Adrenal gland (tissue), 9 donors: ENCODE measurements at regions not wholly inside any gene's neighbourhood (a gene's known extent, or its start where the extent isn't known, plus 50 kb on each side); places are given as distances from the start of the nearest gene placed in this dataset.

ENCODE experiments used
- DNase-seq, 7 donors: peaks; one replicate each; pipeline ENCODE4 v3.0.0-alpha.2; 2019 to 2020
- H3K27ac ChIP-seq, 5 donors: fragments of 200-600 bp; sonication (generic) in 4 of 5; 1 replicate in 3 of 5; 2 replicates in 2 of 5; pipeline versions ENCODE4 v1.5.1 to v1.8.0; 2016 to 2020; ENCODE audit warnings: mild to moderate bottlenecking in 1 of 5
- H3K27me3 ChIP-seq: fragments of 200-600 bp; 2 replicates; pipeline ENCODE4 v1.8.0; 2021
- H3K36me3 ChIP-seq, 2 donors: fragments of 200-600 bp; replicated peaks in 1 of 2; 1 replicate in 1 of 2; 2 replicates in 1 of 2; pipeline versions ENCODE4 v1.5.1 to v1.8.0; 2018 to 2022
- H3K4me1 ChIP-seq, 2 donors: fragments of 200-600 bp; replicated peaks in 1 of 2; 1 replicate in 1 of 2; 2 replicates in 1 of 2; pipeline versions ENCODE4 v1.5.1 to v1.8.0; 2018 to 2021
- H3K4me3 ChIP-seq, 4 donors: fragments of 200-600 bp; sonication (generic) in 3 of 4; one replicate each; pipeline ENCODE4 v1.5.1; 2016 to 2018
- H3K9me3 ChIP-seq, 3 donors: fragments of 200-600 bp; sonication (generic) in 1 of 3; replicated peaks in 1 of 3; 1 replicate in 2 of 3; 2 replicates in 1 of 3; pipeline versions ENCODE4 v1.5.1 to v1.8.0; 2016 to 2021
- CTCF ChIP-seq, 6 experiments: fragments of 450-650 bp in 4 of 6; fragments of 200-600 bp in 2 of 6; sonication (generic) in 1 of 6; IDR thresholded peaks; 1 replicate in 5 of 6; 2 replicates in 1 of 6; pipeline versions ENCODE4 v1.5.1 to v1.8.0; 2016 to 2021; ENCODE audit warnings: antibody characterized with exemption in 6 of 6, mild to moderate bottlenecking in 2 of 6, moderate library complexity in 1 of 6
- POLR2A ChIP-seq, 2 donors: fragments of 450-650 bp; IDR thresholded peaks; one replicate each; pipeline ENCODE4 v1.6.1; 2017; ENCODE audit warnings: antibody characterized with exemption in 2 of 2, mild to moderate bottlenecking in 2 of 2, moderate library complexity in 1 of 2
- WGBS, 4 donors: extraction: QIAGEN DNeasy Blood & Tissue Kit in 2 of 4; methylation state at CpG; one replicate each; pipeline versions ENCODE4 v1.1.5 to v1.1.7; 2013 to 2017; 5-methylcytosine and 5-hydroxymethylcytosine counted together
- intact Hi-C, 2 donors: fragments of 100-400 bp; cut with DNase I; formaldehyde crosslinking; loops; one replicate each; pipeline versions ENCODE4 v1.14.1 to v1.15.0; 2022 to 2023
- donor health status: healthy with polysubstance abuse.
- donor health status: Bipolar disorder and iron deficiency.
- donor health status: DM: yes; HTN: yes; CAD: no.
- donor health status: DM: no; HTN: no; CAD: no.
- donor health status: DM: no; HTN: no; CAD: no.

- DNase-seq, result no peak
- WGBS, 4 donors, result 47 to 96% (median 80%) methylated on average over 2 of the region's 2 CpGs
- intact Hi-C loops, result no loop called here
- TF ChIP-seq CTCF (IDR thresholded peaks at IDR 0.05) (no peak), POLR2A (IDR thresholded peaks at IDR 0.05) (no peak)
- no peaks in the 10 kb centered on the region for H3K36me3 ChIP-seq
- no peak overlapping the region for H3K27ac ChIP-seq
- H3K4me3 ChIP-seq, result no peak overlapping the region
- H3K4me1 ChIP-seq, result no peaks in the 10 kb centered on the region
- H3K9me3 ChIP-seq, result no peaks in the 10 kb centered on the region
- H3K27me3 ChIP-seq, result no peaks in the 10 kb centered on the region
Observed at GRCh38 chr1:55854911-55855310, 639.7 kb upstream of the USP24 start.

GRCh38 chr1:55848906-55849305 is 633.7 kb upstream of the USP24 start:
- intact Hi-C loops, result no loop called here

GRCh38 chr1:55846051-55846450 is 630.9 kb upstream of the USP24 start:
- Histone ChIP-seq H3K27ac (no peak overlapping the region), H3K36me3 (no peaks in the 10 kb centered on the region), H3K27me3 (no peaks in the 10 kb centered on the region), H3K9me3 (no peaks in the 10 kb centered on the region), H3K4me3 (no peak overlapping the region), H3K4me1 (no peaks in the 10 kb centered on the region)
- intact Hi-C loops, result no loop called here
- no peak for TF ChIP-seq POLR2A (IDR thresholded peaks at IDR 0.05)
- no peak for TF ChIP-seq CTCF (IDR thresholded peaks at IDR 0.05)
- DNase-seq, result no peak
- WGBS, 4 donors, result 57 to 73% (median 62%) methylated on average over 2 of the region's 2 CpGs

More at GRCh38 chr1:55848906-55849305, 633.7 kb upstream of the USP24 start:
- Histone ChIP-seq H3K4me1 (no peaks in the 10 kb centered on the region), H3K27ac (no peak overlapping the region), H3K9me3 (no peaks in the 10 kb centered on the region), H3K4me3 (no peak overlapping the region), H3K27me3 (no peaks in the 10 kb centered on the region), H3K36me3 (no peaks in the 10 kb centered on the region)
- WGBS, 4 donors, result 47 to 60% (median 56%) methylated on average over 1 of the region's 1 CpG
- TF ChIP-seq POLR2A (IDR thresholded peaks at IDR 0.05) (no peak), CTCF (IDR thresholded peaks at IDR 0.05) (no peak)
- DNase-seq, result no peak

GRCh38 chr1:55844322-55844721 is 629.2 kb upstream of the USP24 start:
- DNase-seq, result no peak
- intact Hi-C loops, result no loop called here
- H3K27me3 ChIP-seq, result no peaks in the 10 kb centered on the region
- no peaks in the 10 kb centered on the region for H3K4me1 ChIP-seq
- H3K9me3 ChIP-seq, result no peaks in the 10 kb centered on the region
- H3K4me3 ChIP-seq, result no peak overlapping the region
- WGBS, 4 donors, result 70 to 94% (median 86%) methylated on average over 1 of the region's 1 CpG
- TF ChIP-seq POLR2A (IDR thresholded peaks at IDR 0.05), result no peak
- no peak for TF ChIP-seq CTCF (IDR thresholded peaks at IDR 0.05)
- H3K36me3 ChIP-seq, result no peaks in the 10 kb centered on the region
- no peak overlapping the region for H3K27ac ChIP-seq
